ENCODE measurements at regions not wholly inside any gene's neighbourhood (a gene's known extent, or its start where the extent isn't known, plus 50 kb on each side); places are given as distances from the start of the nearest gene placed in this dataset.

DNA sequence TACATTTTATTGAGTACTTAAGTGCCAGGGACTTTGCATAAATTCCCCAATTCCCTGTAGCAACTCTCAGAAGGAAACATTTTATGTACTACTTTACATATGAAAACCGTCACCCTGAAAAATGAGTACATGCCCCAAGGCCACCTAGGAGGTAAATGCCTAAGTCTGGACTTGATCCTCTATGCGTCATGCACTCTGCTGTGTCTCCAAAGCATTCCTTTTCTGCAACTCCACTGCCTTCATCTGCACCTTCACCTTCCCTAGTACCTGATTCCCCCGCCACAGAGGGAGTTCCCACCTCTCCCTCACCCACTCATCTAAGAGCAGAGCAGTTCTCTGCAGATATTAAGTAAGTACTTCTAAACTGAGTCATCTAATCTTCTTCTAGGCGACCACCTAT lies 75.2 kb upstream of the HRH2 start:
- TF ChIP-seq, protein P1, sequence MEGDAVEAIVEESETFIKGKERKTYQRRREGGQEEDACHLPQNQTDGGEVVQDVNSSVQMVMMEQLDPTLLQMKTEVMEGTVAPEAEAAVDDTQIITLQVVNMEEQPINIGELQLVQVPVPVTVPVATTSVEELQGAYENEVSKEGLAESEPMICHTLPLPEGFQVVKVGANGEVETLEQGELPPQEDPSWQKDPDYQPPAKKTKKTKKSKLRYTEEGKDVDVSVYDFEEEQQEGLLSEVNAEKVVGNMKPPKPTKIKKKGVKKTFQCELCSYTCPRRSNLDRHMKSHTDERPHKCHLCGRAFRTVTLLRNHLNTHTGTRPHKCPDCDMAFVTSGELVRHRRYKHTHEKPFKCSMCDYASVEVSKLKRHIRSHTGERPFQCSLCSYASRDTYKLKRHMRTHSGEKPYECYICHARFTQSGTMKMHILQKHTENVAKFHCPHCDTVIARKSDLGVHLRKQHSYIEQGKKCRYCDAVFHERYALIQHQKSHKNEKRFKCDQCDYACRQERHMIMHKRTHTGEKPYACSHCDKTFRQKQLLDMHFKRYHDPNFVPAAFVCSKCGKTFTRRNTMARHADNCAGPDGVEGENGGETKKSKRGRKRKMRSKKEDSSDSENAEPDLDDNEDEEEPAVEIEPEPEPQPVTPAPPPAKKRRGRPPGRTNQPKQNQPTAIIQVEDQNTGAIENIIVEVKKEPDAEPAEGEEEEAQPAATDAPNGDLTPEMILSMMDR (IDR thresholded peaks at IDR 0.05) = no peak
- no peak for TF ChIP-seq POLR2A (IDR thresholded peaks at IDR 0.05)

All from right lobe of liver (tissue), 4 donors.